Gastroesophageal sphincter (tissue), 4 donors: ENCODE measurements at regions not wholly inside any gene's neighbourhood (a gene's known extent, or its start where the extent isn't known, plus 50 kb on each side); places are given as distances from the start of the nearest gene placed in this dataset.

ENCODE experiments used
- ATAC-seq: fragments of 150-250 bp; one replicate; pipeline ENCODE4 v1.9.1; 2016; ENCODE audit warnings: mild to moderate bottlenecking, moderate library complexity
- H3K27ac ChIP-seq, 4 donors: fragments of 200-600 bp; sonication (generic) in 3 of 4; 1 replicate in 3 of 4; 2 replicates in 1 of 4; pipeline ENCODE4 v1.5.1; 2016 to 2019
- H3K27me3 ChIP-seq: fragments of 200-600 bp; sonication (generic); one replicate; pipeline ENCODE4 v1.5.1; 2019
- H3K36me3 ChIP-seq, 2 donors: fragments of 200-600 bp; sonication (generic); one replicate each; pipeline ENCODE4 v1.5.1; 2019; ENCODE audit warnings: control low read depth in 1 of 2
- H3K4me1 ChIP-seq, 3 donors: fragments of 200-600 bp; sonication (generic); 1 replicate in 2 of 3; 2 replicates in 1 of 3; pipeline ENCODE4 v1.5.1; 2016 to 2019; ENCODE audit warnings: control low read depth in 2 of 3
- H3K4me3 ChIP-seq, 2 donors: fragments of 200-600 bp; sonication (generic); one replicate each; pipeline ENCODE4 v1.5.1; 2019; ENCODE audit warnings: mild to moderate bottlenecking in 1 of 2, moderate library complexity in 1 of 2
- H3K9me3 ChIP-seq, 3 donors: fragments of 200-600 bp; sonication (generic); one replicate each; pipeline ENCODE4 v1.5.1; 2017 to 2019; ENCODE audit warnings: control low read depth in 2 of 3
- CTCF ChIP-seq, 4 experiments: fragments of 200-600 bp in 2 of 4; fragments of 450-650 bp in 2 of 4; sonication (generic) in 1 of 4; IDR thresholded peaks; one replicate each; pipeline ENCODE4 v1.5.1; 2017 to 2019; ENCODE audit warnings: antibody characterized with exemption in 4 of 4, mild to moderate bottlenecking in 2 of 4, moderate library complexity in 2 of 4
- EP300 ChIP-seq: sonication (generic); formaldehyde crosslinking; IDR thresholded peaks from one replicate; pipeline ENCODE4 v1.6.1; 2017; ENCODE audit warnings: antibody characterized with exemption, mild to moderate bottlenecking
- POLR2A ChIP-seq, 2 donors: fragments of 450-650 bp; IDR thresholded peaks; one replicate each; pipeline ENCODE4 v1.6.1; 2017; ENCODE audit warnings: antibody characterized with exemption in 2 of 2, mild to moderate bottlenecking in 2 of 2, moderate library complexity in 1 of 2
- POLR2AphosphoS5 ChIP-seq: sonication (generic); formaldehyde crosslinking; IDR thresholded peaks from one replicate; pipeline ENCODE4 v1.6.1; 2017; ENCODE audit warnings: antibody characterized with exemption
- WGBS, 2 donors: methylation state at CpG; one replicate each; pipeline ENCODE4 v1.1.5; 2018; ENCODE audit warnings: low coverage in 1 of 2; 5-methylcytosine and 5-hydroxymethylcytosine counted together

- TF ChIP-seq POLR2AphosphoS5 (no peak), CTCF (IDR thresholded peaks at IDR 0.05) (no peak), POLR2A (IDR thresholded peaks at IDR 0.05) (no peak), EP300 (no peak)
- H3K27ac ChIP-seq = no peak overlapping the region
- H3K9me3 ChIP-seq = peaks cover 0 to 22% (median 1%) of the 10 kb centered on the region in 3 donors
- H3K4me1 ChIP-seq = no peaks in the 10 kb centered on the region
- H3K36me3 ChIP-seq = no peaks in the 10 kb centered on the region
- WGBS, 2 donors = 94 to 95% methylated on average over 2 to 5 of the region's 32 CpGs
- ATAC-seq = no peak
- peaks cover 46% of the 10 kb centered on the region for H3K27me3 ChIP-seq
- no peak overlapping the region for H3K4me3 ChIP-seq
Measured at GRCh38 chr22:48332438-48333322, 1495.0 kb downstream of the BRD1 start.

- H3K4me3 ChIP-seq = no peak overlapping the region
- WGBS, 2 donors = 60 to 87% methylated on average over 3 to 6 of the region's 12 CpGs
- TF ChIP-seq CTCF (IDR thresholded peaks at IDR 0.05) (no peak), POLR2AphosphoS5 (no peak), POLR2A (IDR thresholded peaks at IDR 0.05) (no peak), EP300 (no peak)
Measured at GRCh38 chr22:48331691-48332220, 1495.9 kb downstream of the BRD1 start.

GRCh38 chr22:48331266-48331665 is 1496.4 kb downstream of the BRD1 start:
- Histone ChIP-seq H3K27me3 (peaks cover 34% of the 10 kb centered on the region), H3K36me3 (no peaks in the 10 kb centered on the region), H3K27ac (no peak overlapping the region), H3K4me3 (no peak overlapping the region), H3K4me1 (no peaks in the 10 kb centered on the region), H3K9me3 (peaks cover 0 to 28% (median 1%) of the 10 kb centered on the region in 3 donors)
- no peak for ATAC-seq
- WGBS, 2 donors = 40 to 67% methylated on average over 1 of the region's 9 CpGs
- no peak for TF ChIP-seq EP300
- no peak for TF ChIP-seq CTCF (IDR thresholded peaks at IDR 0.05)
- TF ChIP-seq POLR2A (IDR thresholded peaks at IDR 0.05) = no peak
- TF ChIP-seq POLR2AphosphoS5 = no peak

More at GRCh38 chr22:48331691-48332220, 1495.9 kb downstream of the BRD1 start:
- Histone ChIP-seq H3K27me3 (peaks cover 38% of the 10 kb centered on the region), H3K4me1 (no peaks in the 10 kb centered on the region), H3K9me3 (peaks cover 0 to 27% (median 1%) of the 10 kb centered on the region in 3 donors), H3K36me3 (no peaks in the 10 kb centered on the region), H3K27ac (no peak overlapping the region)
- ATAC-seq = no peak

- Histone ChIP-seq H3K9me3 (peaks cover 0 to 51% (median 1%) of the 10 kb centered on the region in 3 donors), H3K27me3 (peaks cover 6% of the 10 kb centered on the region), H3K36me3 (no peaks in the 10 kb centered on the region), H3K4me3 (no peak overlapping the region), H3K4me1 (no peaks in the 10 kb centered on the region), H3K27ac (no peak overlapping the region)
- no peak for ATAC-seq
- no peak for TF ChIP-seq POLR2A (IDR thresholded peaks at IDR 0.05)
- TF ChIP-seq POLR2AphosphoS5 = no peak
- no peak for TF ChIP-seq EP300
- TF ChIP-seq CTCF (IDR thresholded peaks at IDR 0.05) = no peak
- WGBS, 2 donors = 90 to 100% methylated on average over 2 to 11 of the region's 11 CpGs
Measured at GRCh38 chr22:48327721-48328120, 1500.0 kb downstream of the BRD1 start.
